B cell (primary cell): ENCODE measurements at regions not wholly inside any gene's neighbourhood (a gene's known extent, or its start where the extent isn't known, plus 50 kb on each side); places are given as distances from the start of the nearest gene placed in this dataset.

Experiments
- ATAC-seq: fragments of 200-7000 bp; cut with Tn5 transposase; one replicate; pipeline ENCODE4 v1.10.0; 2021; ENCODE audit warnings: low read depth, mild to moderate bottlenecking, moderate number of reproducible peaks, moderate library complexity
- CTCF ChIA-PET: fragments of 350-600 bp; sonication (Branson Sonifier 250); formaldehyde crosslinking; loops from one replicate; lab custom pipeline; 2021; ENCODE audit warnings: antibody characterized with exemption, inconsistent platforms; lab: Charles Lee
- POLR2A ChIA-PET: fragments of 350-600 bp; sonication (Branson Sonifier 250); formaldehyde crosslinking; loops from one replicate; lab custom pipeline; 2021; ENCODE audit warnings: antibody characterized with exemption; lab: Charles Lee
- DNase-seq: peaks from one replicate; pipeline ENCODE4 v3.0.0; 2013
- H2AFZ ChIP-seq: 2 replicates; pipeline ENCODE4 v1.6.1; 2012; ENCODE audit warnings: mild to moderate bottlenecking, low read depth, low read length; ENCODE audit not compliant: insufficient read depth, poor library complexity, severe bottlenecking
- H3K27ac ChIP-seq, 2 donors: 1 replicate in 1 of 2; 2 replicates in 1 of 2; pipeline ENCODE4 v1.5.1; 2012 to 2013; ENCODE audit warnings: low read length in 2 of 2, mild to moderate bottlenecking in 2 of 2, moderate library complexity in 1 of 2
- H3K27me3 ChIP-seq, 4 experiments: fragments of 200-600 bp in 1 of 4; sonication (generic) in 1 of 4; replicated peaks in 1 of 4; 1 replicate in 2 of 4; 2 replicates in 2 of 4; pipeline versions ENCODE4 v1.6.1 to v1.7.0; 2013 to 2016; ENCODE audit warnings: low read length in 3 of 4, mild to moderate bottlenecking in 2 of 4, mixed read lengths in 1 of 4, moderate library complexity in 1 of 4; ENCODE audit not compliant: insufficient read depth in 4 of 4, control insufficient read depth in 3 of 4; ENCODE audit errors: control extremely low read depth in 1 of 4
- H3K36me3 ChIP-seq, 2 experiments: replicated peaks in 1 of 2; 1 replicate in 1 of 2; 2 replicates in 1 of 2; pipeline versions ENCODE4 v1.6.1 to v1.7.1; 2013; ENCODE audit warnings: low read length in 1 of 2; ENCODE audit not compliant: insufficient read depth in 2 of 2, control insufficient read depth in 1 of 2; ENCODE audit errors: control extremely low read depth in 1 of 2, extremely low read depth in 1 of 2
- H3K4me1 ChIP-seq, 2 donors: fragments of 200-600 bp in 1 of 2; sonication (generic) in 1 of 2; 1 replicate in 1 of 2; 2 replicates in 1 of 2; pipeline versions ENCODE4 v1.5.1 to v1.6.1; 2013 to 2017; ENCODE audit warnings: low read length in 2 of 2; ENCODE audit not compliant: control insufficient read depth in 2 of 2, insufficient read depth in 2 of 2
- H3K4me2 ChIP-seq: replicated peaks from 2 replicates; pipeline ENCODE3; 2012; ENCODE audit warnings: mild to moderate bottlenecking, low read depth, low read length; ENCODE audit not compliant: poor library complexity, severe bottlenecking
- H3K4me3 ChIP-seq, 5 experiments: fragments of 200-600 bp in 1 of 5; sonication (generic) in 1 of 5; 1 replicate in 3 of 5; 2 replicates in 2 of 5; pipeline versions ENCODE4 v1.5.1 to v1.7.0; 2011 to 2016; ENCODE audit warnings: low read length in 4 of 5, mild to moderate bottlenecking in 4 of 5, low read depth in 2 of 5, control low read depth in 1 of 5, moderate library complexity in 1 of 5; ENCODE audit not compliant: insufficient read depth in 1 of 5; ENCODE audit errors: control extremely low read depth in 1 of 5, extremely low read depth in 1 of 5
- H3K79me2 ChIP-seq: fragments of 200-600 bp; sonication (generic); one replicate; pipeline ENCODE4 v1.6.0; 2016; ENCODE audit warnings: low read length; ENCODE audit not compliant: control insufficient read depth, insufficient read depth
- H3K9ac ChIP-seq: fragments of 200-600 bp; sonication (generic); 2 replicates; pipeline ENCODE4 v1.6.1; 2017; ENCODE audit warnings: mild to moderate bottlenecking, low read length, moderate library complexity
- H3K9me3 ChIP-seq, 3 donors: one replicate each; pipeline versions ENCODE4 v1.6.1 to v1.7.1; 2013; ENCODE audit warnings: low read length in 2 of 3; ENCODE audit not compliant: control insufficient read depth in 2 of 3, insufficient read depth in 1 of 3; ENCODE audit errors: control extremely low read depth in 1 of 3
- H4K20me1 ChIP-seq: 2 replicates; pipeline ENCODE4 v1.6.0; 2012; ENCODE audit warnings: mild to moderate bottlenecking, low read length; ENCODE audit not compliant: insufficient read depth, control insufficient read depth, poor library complexity, severe bottlenecking
- H3K27ac Mint-ChIP-seq: one replicate; pipeline ENCODE4 v1.8.0; 2021; ENCODE audit warnings: mixed read lengths
- H3K27me3 Mint-ChIP-seq: one replicate; pipeline ENCODE4 v1.8.0; 2021; ENCODE audit warnings: mixed read lengths
- H3K4me1 Mint-ChIP-seq: one replicate; pipeline ENCODE4 v1.8.0; 2021; ENCODE audit warnings: mixed read lengths
- H3K4me3 Mint-ChIP-seq: one replicate; pipeline ENCODE4 v1.8.0; 2021; ENCODE audit warnings: mixed read lengths
- H3K9me3 Mint-ChIP-seq: one replicate; pipeline ENCODE4 v1.8.0; 2022; ENCODE audit warnings: mixed read lengths; ENCODE audit not compliant: insufficient read depth
- CTCF ChIP-seq: fragments of 200-600 bp; IDR thresholded peaks from one replicate; pipeline ENCODE4 v1.8.0; 2022; ENCODE audit warnings: antibody characterized with exemption, mild to moderate bottlenecking
- EZH2 ChIP-seq: IDR thresholded peaks from 2 replicates; pipeline ENCODE4 v1.6.1; 2012; ENCODE audit warnings: borderline replicate concordance, low read depth, mild to moderate bottlenecking, moderate library complexity, low read length; ENCODE audit not compliant: insufficient read depth, poor library complexity, severe bottlenecking
- WGBS: methylation state at CpG from one replicate; pipeline ENCODE4 v1.1.5; 2013; ENCODE audit warnings: missing lambda C conversion rate; ENCODE audit not compliant: insufficient coverage; 5-methylcytosine and 5-hydroxymethylcytosine counted together
- intact Hi-C: fragments of 100-400 bp; cut with micrococcal nuclease; formaldehyde crosslinking; loops from one replicate; pipeline ENCODE4 v1.10.0; 2022

GRCh38 chr3:88312256-88312655 is 162.5 kb downstream of the C3orf38 start:
- no peak for ATAC-seq
- H3K27me3 Mint-ChIP-seq = peaks cover 6% of the 10 kb centered on the region
- Histone ChIP-seq H3K9me3 (peaks cover 0 to 3% (median 0%) of the 10 kb centered on the region in 3 donors), H2AFZ (no peak overlapping the region), H3K4me2 (no peak overlapping the region), H3K9ac (no peak overlapping the region), H3K36me3 (no peaks in the 10 kb centered on the region), H3K79me2 (no peaks in the 10 kb centered on the region), H3K27me3 (no peaks in the 10 kb centered on the region), H3K4me3 (no peak overlapping the region), H3K4me1 (no peaks in the 10 kb centered on the region), H4K20me1 (no peaks in the 10 kb centered on the region), H3K27ac (no peak overlapping the region)
- ChIA-PET POLR2A (no interaction called here), CTCF (no interaction called here)
- DNase-seq = no peak
- TF ChIP-seq CTCF = no peak
- TF ChIP-seq EZH2 = no peak
- H3K4me1 Mint-ChIP-seq = no peaks in the 10 kb centered on the region
- no peak overlapping the region for H3K4me3 Mint-ChIP-seq
- WGBS = no CpG with 5 or more reads among the region's 2 CpGs
- H3K9me3 Mint-ChIP-seq = no peaks in the 10 kb centered on the region
- H3K27ac Mint-ChIP-seq = no peak overlapping the region
- intact Hi-C loops = no loop called here

GRCh38 chr3:88318067-88318466 is 168.3 kb downstream of the C3orf38 start:
- peaks cover 0 to 3% (median 0%) of the 10 kb centered on the region in 4 experiments for H3K27me3 ChIP-seq
- Mint-ChIP-seq H3K4me3 (no peak overlapping the region), H3K4me1 (no peaks in the 10 kb centered on the region), H3K27ac (no peak overlapping the region), H3K9me3 (no peaks in the 10 kb centered on the region), H3K27me3 (peaks cover 4% of the 10 kb centered on the region)
- intact Hi-C loops = no loop called here
- no peak overlapping the region for H3K27ac ChIP-seq
- no peaks in the 10 kb centered on the region for H4K20me1 ChIP-seq
- no peak for ATAC-seq
- ChIA-PET POLR2A (no interaction called here), CTCF (no interaction called here)
- H3K9ac ChIP-seq = no peak overlapping the region
- no peaks in the 10 kb centered on the region for H3K4me1 ChIP-seq
- TF ChIP-seq EZH2 (no peak), CTCF (no peak)
- H3K9me3 ChIP-seq = peaks cover 0 to 7% (median 0%) of the 10 kb centered on the region in 3 donors
- 89% methylated on average over 3 of the region's 3 CpGs for WGBS
- H2AFZ ChIP-seq = no peak overlapping the region
- no peak for DNase-seq
- H3K4me3 ChIP-seq = no peak overlapping the region
- H3K36me3 ChIP-seq = no peaks in the 10 kb centered on the region
- H3K79me2 ChIP-seq = no peaks in the 10 kb centered on the region
- H3K4me2 ChIP-seq = no peak overlapping the region
